HG02973 (cell line): ENCODE measurements at regions not wholly inside any gene's neighbourhood (a gene's known extent, or its start where the extent isn't known, plus 50 kb on each side); places are given as distances from the start of the nearest gene placed in this dataset.
"Not testable (repeated sequence)": the region's sequence is repeated elsewhere in the genome, so short reads cannot be mapped to it uniquely, and the experiment has no call there.

ENCODE experiments used
- ATAC-seq: cut with Tn5 transposase; IDR thresholded peaks from one replicate; pipeline ENCODE4 v1.9.1; 2021; ENCODE audit warnings: moderate library complexity; ENCODE audit not compliant: unreplicated experiment

DNA sequence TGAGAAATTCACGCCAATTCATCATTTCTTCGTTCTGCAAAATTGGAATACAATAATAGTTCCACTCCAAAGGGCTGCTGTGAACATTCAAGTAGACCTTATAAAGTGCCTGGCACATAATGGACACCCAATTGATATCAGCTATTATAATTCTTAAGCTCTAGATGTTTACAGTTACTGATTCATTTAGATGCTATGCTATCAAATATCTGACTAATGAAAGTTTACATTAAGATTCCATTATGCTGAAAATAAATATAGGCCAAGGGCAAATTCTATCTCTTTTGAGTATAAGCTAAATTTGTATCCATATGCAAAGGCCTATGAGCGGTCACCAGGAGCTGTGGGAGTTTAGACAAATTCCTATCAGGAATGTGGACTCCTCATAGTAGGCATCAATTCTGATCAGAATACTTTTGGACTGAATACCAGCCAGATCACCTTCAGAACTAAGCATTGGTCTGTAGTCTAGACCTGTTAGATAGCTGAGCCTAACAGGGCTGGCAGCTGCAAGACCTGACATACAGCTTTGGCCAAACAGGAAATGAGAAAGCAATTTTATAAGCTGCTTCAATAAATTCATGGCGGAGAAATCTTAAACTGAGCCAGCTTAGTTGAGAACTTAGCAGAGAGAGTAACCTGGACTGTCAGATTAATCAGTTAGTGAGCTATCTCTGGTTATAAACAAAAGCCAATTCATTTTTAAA, 384.3 kb upstream of the ACTRT1 start:
- no peak for ATAC-seq

DNA sequence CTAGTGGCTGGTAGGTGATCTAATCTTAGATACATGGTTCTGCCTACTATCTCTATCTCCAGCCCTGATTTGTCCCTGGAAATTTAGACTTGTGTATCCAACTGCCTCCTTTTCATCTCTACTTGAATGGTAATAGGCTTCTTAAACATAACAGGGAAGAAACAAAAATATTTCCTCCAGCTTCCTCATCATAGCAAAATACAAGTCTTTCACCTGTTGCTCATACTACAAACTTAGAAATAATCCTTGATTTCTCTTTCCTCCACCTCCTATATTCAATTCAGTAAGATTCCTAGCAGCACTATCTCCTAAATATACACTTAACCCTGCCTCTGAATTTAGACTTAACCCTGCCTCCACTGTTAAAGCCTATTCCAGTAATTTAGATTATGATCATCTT, 373.3 kb upstream of the ACTRT1 start:
- no peak for ATAC-seq

DNA sequence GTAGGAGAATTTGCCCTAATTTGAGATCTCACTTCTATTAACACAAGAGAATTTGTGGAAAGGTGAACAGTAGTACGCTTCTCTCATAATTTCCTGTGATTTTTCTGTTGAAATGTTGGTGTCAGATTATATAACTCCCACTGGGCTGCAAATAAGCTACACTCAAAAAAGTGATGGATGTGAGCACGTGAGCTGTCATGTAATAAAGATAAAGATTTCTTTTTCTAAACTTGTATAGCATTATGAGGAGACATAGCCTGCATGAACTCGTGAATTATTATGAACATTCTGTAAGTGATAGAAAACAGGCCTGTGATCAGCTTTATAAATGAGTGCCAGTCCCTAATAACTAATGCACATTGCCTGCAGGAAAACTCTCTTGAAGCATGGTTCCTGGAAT, 356.6 kb upstream of the ACTRT1 start:
- no peak for ATAC-seq

DNA sequence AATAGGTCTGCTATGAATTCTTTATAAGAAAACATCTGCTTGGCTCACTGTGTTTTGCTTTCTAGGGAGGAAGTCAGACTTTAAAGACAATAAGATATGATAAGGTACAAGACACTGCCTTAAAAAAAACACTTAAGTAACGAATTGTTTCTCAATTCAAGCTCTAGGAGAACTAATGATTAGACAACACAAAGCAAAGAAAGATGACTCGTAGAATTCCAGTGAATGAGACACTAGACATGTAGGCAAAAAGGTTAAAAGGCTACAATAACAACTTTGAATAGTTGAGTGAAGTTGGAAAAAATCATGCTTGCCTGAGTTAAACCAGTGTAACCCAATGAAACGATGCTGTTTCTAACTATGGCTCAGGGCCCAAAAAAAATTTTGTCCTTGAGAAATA, 344.4 kb upstream of the ACTRT1 start:
- ATAC-seq, result no peak

DNA sequence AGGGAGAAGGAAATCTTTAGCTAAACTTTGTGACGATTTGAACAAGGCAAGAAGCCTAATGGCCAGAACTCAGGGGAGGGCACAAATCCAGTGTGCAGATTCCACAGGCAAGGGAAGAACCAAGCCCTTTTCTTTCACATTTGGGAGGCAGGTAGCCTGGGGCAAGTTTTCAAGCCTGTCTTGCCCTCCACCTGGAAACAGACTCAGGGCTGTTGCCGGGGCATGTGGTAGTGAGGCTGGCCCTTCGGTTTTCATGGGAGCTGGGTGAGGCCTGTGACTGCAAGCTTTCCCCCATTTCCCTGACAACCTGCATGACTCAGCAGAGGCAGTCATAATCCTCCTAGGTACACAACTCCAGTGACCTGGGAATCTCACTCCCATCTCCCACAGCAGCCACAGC, 331.6 kb upstream of the ACTRT1 start:
- not testable (repeated sequence) for ATAC-seq

DNA sequence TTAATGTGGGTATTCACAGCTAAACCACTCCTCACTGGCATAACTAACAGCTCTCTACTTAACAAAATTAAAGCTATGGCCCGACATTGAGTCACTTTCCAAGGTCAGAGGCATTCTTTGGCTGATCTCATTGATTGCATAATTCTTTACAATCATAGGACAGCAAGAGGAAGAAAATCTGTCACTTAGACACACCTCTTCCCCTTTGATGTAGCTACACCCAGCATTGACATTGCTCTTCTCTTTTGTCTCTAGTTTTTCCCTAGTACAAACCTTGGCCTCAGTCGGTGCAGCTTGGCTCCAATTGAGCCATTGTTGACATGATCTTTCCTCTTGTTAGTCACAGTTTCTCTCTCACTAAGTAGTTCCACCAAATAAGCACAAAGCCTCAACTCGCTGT, 313.3 kb upstream of the ACTRT1 start:
- ATAC-seq, result no peak

DNA sequence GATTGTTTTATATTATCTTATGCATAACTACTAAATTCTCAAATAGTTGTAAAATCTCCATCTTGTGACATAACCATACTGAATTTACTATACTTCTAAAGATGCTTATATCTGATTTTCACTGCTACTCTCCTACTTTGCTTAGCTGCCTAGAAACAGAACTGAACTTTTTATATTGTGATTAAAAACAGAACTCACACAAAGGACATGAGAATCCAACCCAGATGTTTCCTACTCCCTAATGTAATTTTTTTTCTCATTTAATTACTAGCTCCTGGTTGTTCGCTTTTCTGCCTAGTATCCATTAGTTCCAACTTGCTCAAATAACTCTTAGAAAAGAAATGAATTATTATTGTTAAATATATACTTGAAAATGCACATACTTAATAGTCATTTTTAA, 283.5 kb upstream of the ACTRT1 start:
- no peak for ATAC-seq

DNA sequence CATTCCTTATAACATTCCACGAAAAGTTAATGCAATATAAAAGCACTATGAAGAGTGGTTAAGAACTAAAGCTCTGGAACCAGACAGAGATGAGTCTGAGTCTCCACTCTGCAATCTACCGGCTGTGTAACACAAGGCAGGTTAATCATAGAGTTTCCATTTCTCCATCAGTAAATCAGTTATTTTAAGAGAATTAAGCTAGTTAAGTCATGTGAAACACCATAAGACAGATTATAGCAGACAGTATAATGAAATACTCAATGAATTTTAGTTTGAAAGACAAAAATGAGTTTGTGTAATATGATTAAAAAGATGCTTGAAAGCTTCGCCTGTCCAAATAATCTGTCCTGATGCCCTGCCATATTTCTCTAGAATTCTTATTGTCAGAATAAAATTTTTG, 282.6 kb upstream of the ACTRT1 start:
- ATAC-seq, result no peak

DNA sequence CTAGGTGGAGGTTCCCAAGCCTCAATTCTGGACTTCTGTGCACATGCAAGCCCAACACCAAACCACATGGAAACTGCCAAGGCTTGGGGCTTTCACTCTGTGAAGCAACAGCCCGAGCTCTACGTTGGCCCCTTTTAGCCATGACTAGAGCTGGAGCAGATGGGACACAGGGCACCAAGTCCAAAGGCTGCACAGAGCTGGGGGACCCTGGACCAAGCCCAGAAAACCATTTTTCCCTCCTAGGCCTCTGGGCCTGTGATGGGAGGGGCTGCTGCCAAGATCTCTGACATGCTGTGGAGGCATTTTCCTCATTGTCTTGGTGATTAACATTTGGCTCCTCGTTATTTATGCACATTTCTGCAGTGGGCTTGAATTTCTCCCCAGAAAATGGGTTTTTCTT, 258.7 kb upstream of the ACTRT1 start:
- no peak for ATAC-seq

DNA sequence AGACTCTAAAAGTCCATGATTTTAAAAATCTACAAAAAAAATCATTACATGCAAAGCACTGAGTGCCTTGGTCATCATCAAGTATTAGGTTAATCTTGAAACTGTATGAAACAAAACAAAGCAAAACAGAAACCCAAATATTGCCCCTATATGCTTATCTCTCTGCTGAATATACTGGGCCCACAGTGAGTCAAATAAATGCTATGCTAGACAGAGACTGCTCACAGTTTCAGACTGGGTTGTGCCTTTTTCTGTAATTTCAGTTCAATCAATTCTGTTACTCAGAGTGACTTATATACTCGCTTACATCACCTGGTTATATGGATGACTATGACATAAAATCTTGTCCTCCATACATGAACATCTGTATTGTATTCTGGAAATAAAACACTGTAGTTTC, 257.1 kb upstream of the ACTRT1 start:
- no peak for ATAC-seq

DNA sequence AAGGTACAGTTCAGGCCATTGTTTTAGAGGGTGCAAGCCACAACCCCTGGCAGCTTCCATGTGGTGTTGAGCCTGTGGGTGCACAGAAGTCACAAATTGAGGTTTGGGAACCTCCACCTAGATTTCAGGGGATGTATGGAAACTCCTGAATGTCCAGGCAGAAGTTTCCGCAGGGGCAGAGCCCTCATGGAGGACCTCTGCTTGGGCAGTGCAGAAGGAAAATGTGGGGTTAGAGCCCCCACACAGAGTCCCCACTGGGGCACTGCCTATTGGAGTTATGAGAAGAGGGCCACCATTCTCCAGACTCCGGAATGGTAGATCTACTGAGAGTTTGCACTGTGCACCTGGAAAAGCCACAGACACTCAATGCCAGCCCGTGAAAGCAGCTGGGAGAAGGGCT, 242.0 kb upstream of the ACTRT1 start:
- ATAC-seq, result no peak

DNA sequence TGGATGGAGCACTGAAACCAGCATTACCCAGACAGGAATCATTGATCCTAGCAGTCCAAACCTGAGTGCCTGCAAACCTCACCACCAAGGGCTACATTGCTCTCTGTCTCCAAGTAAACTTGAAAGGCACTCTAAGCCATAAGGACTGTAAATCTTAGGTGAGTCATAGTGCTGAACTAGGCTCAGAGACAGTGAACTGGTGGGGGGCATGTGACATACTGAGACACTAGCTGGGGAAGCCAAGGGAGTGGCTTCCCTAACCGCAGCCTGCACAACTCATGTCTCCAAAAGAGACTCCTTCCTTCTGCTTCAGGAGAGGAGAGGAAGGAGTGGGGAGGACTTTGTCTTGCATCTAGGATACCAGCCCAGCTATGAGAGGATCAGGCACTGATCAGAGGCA, 235.5 kb upstream of the ACTRT1 start:
- no peak for ATAC-seq

DNA sequence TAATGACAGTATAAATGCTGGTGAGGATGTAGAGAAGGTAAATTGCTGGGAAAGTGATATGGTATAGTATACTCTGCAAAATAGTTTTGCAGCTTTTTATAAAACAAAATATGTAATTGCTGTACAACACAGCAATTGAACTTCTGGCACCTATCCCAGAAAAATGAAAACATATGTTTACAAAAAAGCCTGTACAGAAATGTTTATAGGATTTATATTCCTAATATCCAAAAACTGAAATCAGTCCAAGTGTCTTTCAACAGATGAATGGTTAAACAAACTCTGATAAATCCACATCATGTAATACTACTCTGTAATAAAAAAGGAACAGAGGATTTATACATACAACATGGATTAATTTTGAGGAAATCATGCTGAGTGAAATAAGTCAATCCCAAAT, 198.4 kb upstream of the ACTRT1 start:
- no peak for ATAC-seq

DNA sequence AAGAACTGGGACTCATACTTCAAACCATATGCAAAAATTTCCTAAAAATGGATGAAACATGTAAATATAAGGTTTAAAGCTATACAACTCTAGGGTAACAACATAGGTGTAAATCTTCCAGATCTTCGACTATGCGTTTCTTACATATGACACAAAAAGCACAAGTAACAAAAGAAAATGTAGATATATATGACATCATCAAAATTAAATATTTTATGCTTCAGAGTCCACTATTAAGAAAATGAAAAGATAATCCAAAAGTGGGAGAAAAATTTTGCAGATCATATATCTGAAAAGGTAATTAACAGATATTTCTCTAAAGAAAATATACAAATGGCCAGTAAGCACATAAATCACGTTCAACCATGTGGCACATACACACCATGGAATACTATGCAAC, 164.2 kb upstream of the ACTRT1 start:
- ATAC-seq, result no peak

DNA sequence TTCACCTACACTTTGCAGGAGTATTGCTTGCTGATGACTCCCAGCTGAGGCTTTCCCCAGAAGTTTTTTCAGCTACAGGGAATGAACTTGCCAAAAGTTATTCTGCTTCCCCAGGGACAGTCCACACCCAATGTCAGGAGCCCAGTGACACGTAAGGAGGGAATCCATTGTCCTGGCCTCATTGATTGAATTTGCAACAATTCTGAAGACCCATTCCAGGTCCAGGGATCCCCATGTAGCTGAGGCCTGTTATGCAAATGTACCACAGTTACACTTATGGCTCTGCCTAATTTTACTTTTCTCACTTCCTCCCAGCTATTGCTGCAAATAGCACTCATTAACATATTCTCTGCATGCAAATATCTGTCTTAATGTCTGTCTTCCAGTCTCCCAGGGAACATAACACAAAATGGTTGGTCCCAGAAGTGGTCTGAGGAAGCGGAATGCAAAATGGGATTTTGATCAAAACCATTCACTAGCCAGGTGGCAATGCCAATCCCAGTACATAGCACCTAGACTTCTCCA, 113.7 kb upstream of the ACTRT1 start:
- ATAC-seq, result no peak

DNA sequence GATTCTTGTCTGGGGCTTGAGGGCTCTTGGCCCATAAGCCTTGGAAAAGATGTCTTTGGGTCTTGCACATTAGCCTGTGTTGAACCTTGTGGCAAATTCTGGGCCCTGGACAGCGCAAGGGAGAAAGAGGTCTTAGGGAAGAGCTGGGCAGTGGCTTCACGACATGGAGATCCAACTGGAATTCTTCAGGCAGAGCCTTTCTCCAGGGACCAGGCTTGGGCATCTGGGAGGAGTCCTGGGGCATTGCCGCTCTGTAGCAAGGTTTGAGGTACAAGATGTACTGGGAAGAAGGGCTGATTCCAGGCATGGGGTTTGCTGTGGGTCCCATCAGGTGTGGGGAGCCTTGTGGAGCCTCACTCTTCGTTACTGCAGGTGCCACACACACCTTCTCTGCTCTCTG, 104.0 kb upstream of the ACTRT1 start:
- ATAC-seq, result no peak

DNA sequence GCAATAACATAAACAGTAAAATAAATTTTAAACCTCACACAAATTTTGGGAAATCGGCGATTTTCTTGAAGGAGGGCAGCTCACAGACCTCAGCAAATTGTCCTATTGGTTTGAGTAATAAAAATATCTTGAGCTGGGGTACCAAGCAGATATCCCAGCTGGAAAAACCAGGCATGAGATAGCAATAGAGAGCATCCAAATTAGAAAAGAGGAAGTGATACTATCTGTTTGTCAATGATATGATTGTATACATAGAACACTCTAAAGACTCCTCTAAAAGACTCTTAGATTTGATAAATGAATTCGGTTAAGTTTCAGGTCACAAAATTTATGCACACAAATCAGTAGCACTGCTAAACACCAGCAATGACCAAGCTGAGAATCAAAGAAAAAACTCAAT, 90.5 kb upstream of the ACTRT1 start:
- no peak for ATAC-seq

DNA sequence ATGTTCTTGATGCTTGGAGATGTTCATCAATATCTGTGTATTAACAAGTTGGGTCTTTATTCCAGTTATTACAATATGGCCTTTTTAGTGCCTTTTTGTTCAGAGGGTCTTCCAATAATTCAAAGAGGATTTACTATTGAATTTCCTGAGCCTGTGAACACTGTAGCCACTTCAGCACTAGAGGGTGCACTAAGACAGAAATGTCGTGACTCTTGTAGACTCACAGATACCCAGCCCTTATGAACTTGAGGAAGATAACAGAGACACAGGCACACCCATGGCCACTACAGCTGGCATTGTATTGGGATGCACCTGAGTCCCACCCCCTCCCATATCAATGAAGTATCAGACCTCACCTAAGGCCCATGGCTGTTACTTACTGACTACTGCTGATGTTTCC, 54.4 kb upstream of the ACTRT1 start:
- ATAC-seq, result no peak

DNA sequence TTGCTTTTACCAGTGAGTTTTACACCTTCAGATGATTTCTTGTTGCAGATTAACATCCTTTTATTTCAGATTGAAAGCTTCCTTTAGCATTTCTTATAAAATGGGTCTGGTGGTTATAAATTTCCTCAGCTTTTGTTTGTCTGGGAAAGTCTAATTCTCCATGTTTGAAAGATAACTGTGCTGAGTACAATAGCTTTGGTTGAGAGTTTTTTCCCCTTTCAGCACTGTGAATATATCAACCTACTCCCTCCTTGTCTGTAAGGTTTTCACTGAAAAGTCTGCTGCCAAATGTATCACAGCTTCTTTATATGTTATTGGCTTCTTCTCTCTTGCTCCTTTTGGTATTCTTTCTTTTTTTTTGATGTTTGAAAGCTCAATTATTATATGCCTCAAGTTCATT, 53.5 kb upstream of the ACTRT1 start:
- ATAC-seq, result no peak
